GM19463 (cell line): ENCODE measurements at regions not wholly inside any gene's neighbourhood (a gene's known extent, or its start where the extent isn't known, plus 50 kb on each side); places are given as distances from the start of the nearest gene placed in this dataset.
"Not testable (repeated sequence)": the region's sequence is repeated elsewhere in the genome, so short reads cannot be mapped to it uniquely, and the experiment has no call there.

Source experiments
- ATAC-seq: cut with Tn5 transposase; IDR thresholded peaks from one replicate; pipeline ENCODE4 v1.9.1; 2021; ENCODE audit warnings: mild to moderate bottlenecking, moderate library complexity; ENCODE audit not compliant: unreplicated experiment

DNA sequence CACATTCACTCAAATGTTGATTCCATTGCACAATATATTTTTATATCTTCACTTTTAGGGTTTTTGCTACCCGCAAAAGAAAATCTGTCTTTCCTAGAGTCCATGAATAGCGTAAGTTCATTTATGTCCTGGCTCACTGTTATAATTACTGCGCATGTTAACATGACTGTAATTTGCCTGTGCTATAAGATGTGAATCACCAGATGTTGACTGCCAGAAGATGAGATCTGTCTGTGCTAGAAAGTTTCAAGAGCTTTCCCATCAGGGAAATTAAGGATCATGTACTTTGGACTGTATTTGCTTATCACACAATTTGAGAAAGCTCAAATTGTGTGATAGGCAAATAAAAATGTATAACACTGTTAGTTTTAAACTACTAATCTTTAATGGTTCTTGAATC, 322.5 kb downstream of the CHL1 start:
- no peak for ATAC-seq

DNA sequence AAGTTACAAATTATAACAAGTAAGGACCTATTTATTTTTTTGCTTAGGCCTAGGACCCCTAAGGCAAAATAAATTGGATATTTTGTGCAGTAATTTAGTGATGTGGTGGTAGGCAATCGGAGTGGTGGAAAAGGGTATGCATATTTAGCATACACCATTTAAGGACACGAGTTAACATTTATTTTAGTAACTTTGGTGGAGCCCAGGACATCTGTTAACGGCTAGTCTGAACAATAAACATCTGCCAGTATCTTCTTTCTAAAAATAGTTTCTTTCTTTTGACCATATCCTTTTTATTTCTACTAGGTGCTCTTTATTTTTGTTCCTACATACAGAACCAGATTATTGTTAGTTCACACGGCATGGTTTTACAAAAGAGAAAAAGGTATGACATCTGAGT, 326.3 kb downstream of the CHL1 start:
- ATAC-seq, result no peak

DNA sequence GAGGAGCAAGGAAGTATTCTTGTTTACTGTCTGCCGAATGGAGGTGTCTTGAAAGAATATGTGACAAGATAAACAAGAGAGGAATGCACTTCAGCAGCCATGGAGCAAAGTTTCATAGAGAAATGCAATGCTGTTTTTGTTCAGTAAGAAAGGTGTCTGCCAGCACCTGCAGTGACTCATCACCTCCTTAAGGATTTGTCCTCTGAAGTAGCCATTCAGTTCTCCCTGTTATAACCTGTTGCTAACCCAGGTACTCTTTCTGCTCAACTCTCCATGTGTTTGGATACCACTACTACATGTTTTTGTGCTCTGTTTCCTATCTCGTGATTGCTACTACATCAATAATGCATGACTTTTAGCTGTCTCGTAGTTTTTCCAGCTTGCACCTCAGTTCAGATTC, 328.9 kb downstream of the CHL1 start:
- ATAC-seq, result no peak

DNA sequence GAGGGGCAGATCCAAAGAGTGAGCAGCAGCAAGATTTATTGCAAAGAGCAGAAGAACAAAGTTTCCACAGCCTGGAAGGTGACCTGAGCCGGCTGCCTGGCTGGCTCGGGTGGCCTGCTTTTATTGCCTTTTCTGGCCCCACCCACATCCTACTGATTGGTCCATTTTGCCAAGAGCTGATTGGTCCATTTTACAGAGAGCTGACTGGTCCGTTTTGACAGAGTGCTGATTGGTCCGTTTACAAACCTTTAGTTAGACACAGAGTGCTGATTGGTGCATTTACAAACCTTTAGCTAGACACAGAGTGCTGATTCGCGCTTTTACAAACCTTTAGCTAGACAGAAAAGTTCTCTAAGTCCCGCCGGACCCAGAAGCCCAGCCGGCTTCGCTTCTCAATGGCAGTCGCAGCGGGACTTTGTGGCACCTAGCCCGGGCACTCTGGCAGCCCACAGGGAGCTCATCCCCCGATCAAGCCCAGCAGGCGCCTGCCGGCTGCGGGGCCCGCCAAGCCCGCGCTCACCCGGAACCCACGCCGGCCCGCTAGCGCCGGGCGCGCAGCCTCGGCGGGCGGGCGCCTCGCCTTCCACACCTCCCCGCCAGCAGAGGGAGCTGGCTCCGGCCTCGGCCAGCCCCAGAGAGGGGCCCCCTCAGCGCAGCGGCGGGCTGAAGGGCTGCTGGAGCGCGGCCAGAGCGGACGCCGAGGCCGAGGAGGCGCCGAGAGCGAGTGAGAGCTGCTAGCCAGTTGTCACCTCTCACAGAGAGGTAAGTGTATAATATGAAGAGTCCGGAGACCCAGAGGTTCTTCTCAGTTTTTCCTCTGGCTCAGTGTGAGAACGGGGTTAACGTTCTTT, 339.2 kb downstream of the CHL1 start:
- peak; percentile 83 for ATAC-seq

DNA sequence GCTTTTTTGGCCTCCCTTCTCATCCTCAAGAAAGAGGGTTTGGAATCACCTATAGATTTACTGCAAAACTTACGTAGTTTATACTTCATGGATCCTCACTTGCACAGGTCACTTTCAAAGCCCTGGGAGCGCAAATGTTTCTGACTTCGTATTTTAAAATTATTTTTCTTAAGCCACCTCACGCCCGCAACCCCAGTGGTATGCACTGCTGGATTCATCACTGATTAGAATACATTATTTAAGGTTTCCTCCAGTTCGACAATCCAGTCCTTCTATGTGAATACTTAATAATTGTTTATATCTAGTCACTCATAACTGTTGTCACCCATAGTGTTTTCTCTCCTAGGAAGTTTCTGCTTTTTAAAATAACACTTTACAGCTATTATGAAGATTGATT, 339.9 kb downstream of the CHL1 start:
- peak; percentile 5 for ATAC-seq

DNA sequence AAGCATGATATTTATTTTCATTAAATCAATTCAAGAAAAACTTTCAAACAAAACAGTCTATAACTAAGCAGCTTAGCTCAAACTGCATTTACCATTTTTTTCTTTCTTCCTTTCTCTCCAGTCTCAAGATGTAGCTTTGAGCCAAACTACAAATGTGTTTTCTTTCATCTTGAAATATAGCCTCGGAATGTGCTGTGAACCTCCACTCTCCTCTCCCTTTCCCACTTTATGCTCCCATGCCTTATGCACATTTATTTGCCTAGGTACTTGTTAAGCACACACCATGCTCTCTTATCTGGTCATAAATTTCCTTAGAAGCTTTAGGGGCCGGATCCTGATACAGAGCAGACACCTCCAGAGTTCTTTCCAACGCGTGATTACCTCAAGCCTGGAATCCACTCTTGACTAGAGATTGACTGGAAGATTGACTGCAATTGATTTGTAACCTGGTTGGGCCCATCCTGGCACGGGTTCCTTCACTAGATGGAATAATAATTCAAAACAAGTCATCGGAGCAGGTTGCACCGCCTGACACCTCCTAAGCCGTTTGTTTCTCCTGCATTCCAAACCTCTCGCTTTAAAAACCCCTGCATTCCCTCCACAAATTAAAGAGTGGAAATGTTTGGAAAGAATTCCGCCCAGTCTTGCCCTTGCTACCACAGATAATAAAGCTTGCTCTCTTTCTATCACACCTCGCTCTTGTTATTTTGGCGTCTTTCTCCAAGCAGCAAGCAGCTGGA, 344.7 kb downstream of the CHL1 start:
- ATAC-seq, result no peak

DNA sequence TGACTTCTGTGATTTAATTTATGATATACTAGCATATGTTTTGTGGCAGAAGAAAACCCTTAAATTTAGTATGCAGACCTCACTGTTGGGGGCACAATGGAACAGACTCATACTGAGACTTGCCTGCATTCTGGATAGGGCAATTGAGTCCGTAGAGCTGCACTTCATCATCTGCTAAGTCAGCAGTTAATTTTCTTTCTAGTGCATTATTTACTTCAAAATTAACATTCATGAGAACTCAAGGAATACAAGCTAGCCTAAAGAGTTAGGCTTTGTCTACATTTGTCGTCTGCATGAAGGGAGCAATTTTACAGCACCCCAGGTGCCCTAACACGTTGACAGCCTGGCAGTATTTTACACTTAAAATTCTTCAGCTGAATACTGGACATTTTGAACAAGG, 345.5 kb downstream of the CHL1 start:
- no peak for ATAC-seq

DNA sequence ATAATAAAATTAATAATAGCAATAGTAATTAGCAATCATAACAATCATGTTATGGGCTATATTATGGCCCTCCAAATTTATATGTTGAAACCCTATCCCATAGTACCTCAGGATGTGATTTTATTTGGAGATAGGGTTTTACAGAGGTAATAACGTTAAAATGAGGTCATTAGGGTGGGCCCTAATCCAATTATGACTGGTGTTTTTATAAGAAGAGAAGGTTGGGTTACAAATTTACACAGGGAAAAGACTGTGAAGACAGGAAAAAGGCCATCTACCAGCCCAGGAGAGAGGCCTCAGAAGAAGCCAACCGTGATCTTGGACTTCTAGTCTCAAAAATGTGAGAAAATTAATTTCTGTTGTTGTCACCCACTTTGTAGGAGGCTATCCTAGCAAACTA, 353.1 kb downstream of the CHL1 start:
- ATAC-seq, result no peak

DNA sequence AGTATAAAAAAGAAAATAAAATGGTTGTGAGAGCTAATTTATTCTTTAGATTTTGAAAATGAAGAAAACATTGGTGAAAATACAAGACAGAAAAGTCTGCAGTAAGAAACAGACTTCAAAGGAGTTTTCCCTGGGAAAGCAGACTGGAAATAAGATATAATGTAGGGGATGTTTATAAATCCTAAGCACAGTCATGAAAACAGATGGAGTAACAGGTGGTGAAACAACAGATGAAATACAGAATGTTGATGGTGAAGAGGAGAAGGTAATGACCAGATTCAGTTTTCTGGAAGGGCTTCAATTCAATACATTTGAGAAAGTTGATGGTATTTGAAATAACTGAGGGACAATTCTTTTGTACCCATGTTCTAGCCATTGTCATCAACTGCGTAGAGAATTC, 353.9 kb downstream of the CHL1 start:
- no peak for ATAC-seq

DNA sequence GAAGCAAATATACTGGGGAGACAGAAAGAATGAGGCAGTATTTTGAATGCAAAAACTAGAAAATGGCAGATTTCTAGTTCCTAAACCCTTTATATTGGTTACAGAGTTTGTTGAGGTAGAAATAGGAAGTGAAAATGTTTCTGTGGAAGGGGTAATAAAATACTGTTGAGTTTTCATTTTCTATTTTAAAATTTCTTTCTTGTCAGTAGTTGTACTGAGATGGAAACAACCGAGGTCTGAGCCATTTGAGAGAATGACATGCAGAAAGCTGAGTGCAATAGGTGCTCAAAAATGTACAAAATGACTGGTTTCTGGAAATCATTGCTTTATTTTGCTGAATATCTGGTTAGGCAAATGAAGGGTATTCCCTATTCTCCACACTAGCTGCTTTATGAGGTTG, 361.4 kb downstream of the CHL1 start:
- peak; percentile 97 for ATAC-seq

DNA sequence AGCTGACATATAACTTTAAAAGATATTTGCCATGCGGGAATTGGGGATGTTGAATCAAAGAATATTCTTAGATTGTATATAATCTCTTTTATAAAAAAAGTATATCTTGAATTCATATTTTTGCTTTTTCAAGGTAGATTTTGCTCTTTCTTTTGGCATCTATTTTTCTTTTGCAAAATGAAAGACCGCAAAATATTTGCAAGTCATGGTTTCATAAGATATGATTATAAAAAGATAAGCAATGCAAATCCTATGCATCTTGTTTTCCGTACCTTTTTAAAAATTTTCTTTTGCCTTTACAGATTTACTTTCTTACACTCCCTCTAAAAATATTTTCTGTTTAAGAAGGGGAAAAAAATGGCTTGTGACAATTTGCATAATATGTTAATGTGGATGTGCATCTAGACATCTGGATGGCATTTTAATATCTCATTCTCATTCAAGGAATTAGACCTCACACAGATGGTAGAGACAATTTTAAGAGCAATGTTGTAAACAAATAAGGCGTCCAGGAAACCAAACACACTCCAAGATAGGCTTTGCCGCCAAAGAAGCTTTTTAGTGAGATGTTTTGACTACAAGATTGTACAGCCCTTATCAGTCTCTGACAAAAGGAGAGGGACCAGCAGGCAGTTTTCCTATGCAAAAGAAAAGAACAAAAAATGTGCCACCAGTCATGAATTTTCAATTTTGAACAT, 371.1 kb downstream of the CHL1 start:
- no peak for ATAC-seq

DNA sequence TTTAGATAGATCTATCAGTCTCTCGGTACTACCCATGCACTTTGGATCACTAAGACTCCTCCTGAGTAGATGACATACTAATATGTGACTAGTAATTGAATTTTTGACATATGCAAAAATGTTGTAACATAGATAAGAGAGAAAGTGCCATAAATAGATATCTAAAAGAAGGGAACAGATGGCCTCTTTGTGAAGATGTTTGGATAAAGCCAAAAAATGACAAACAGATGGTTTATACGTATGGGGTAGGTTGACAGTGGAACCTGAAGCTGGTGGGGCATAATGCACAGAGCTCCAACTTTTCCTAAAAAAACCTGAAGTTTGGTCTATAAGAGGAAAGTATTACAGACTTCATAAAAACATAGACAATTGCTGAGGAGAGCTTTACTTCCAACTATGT, 383.0 kb downstream of the CHL1 start:
- not testable (repeated sequence) for ATAC-seq

DNA sequence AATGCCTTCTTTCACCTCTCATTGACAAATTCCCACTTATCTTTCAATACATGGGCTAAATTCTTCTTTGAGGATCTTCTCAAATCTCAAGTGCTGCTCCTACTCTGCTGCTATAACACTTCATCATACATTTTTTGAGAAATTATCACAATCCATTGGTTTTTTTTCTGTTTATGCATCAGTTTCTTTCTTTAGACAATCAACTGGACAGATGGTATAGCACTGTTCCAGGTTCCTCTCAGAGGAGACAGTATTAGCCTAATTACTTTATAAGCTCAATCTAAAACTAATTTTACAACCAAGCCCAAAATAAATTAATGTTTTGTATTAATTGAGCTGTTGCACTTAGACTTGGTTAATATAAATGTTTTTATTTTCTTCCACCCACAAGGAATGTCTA, 392.5 kb downstream of the CHL1 start:
- not testable (repeated sequence) for ATAC-seq

DNA sequence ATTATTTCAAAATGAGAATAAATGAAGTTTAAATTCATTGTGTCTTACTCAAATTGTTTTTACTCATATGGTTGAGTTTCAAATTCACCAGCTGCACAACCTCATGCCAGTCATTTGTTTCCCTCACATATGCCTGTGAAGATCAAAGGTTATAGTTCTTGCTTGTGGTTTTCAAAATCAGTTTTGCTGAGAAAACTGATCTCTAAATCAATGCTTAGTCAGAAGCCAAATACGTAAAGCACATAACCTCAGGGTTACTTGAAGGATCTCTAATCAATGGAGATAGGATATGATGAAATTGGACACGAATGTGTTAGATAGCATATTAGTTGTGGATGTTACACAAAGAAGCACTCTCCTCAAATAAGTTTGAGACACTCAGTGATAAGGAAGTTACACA, 400.7 kb downstream of the CHL1 start:
- ATAC-seq, result peak; percentile 58

DNA sequence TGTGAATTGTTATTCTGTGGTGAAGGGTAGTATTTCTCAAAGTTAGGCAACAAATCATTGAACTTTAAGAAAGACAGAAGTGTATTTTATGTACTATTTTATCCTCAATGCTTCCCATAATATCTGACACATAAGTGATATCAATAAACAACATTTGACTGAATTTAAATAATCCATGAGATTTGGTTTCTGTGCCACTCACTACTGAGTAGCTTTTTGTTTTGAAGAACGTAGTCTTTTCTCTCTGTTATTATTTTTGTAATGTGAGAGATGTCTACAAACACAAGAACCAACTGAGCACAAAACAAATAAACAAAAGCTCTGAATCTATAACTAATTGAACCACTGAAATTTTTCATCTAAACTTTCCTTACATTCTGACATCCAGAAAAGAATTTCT, 401.2 kb downstream of the CHL1 start:
- not testable (repeated sequence) for ATAC-seq

DNA sequence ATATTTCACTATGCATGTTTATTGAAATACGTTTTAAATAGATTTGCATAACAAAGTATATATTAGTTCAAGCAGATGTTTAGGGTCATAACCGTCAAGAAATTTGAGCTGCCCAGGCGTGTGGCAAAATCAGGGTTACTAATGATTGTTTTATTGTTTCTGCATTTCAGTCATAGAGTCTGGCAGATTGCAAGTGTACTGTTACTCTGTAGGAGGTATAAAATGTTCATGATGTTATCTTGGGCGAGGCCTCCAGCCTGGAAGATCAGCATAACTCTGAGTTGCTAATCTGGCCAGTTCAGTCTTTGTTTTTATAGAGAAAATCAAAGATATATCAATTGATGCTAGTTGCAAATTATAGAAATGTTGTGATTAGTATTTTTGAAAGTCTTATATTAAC, 410.9 kb downstream of the CHL1 start:
- not testable (repeated sequence) for ATAC-seq

DNA sequence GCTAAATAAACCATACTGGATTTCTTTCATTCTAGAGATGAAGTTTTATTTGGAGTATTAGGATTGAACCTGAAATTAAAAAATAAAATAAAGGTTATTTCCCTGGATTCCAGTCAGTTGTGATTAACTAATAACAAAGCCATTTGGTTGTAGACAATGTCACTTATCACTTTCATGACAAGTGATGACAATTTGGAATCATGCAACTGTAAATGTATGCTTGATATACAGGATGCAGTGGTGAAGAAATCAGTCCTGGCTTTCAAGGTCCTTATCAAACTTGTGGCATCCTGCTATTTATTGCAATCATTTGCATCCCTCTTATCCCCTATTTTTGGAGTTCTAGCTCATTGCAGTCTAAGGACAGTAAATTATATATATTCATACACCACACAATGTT, 425.2 kb downstream of the CHL1 start:
- ATAC-seq, result no peak

DNA sequence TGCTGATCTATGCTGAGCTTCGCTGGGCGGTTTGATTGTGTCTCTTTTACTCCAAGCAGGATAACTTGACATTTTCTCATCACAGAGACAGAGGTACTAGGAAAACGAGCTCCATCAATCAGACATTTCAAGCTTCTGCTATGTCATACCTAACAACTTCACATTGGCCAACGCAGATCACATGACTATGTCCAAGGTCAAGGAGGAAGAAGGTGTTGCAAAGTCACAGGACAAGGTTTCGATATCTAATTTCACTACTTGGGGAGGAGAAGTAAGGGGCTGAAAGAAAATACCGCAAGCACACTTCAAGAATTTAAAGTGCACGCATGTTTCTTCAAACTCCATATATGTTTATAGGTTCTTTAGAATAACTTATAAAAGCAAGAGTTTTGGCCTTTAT, 425.8 kb downstream of the CHL1 start:
- ATAC-seq, result no peak

DNA sequence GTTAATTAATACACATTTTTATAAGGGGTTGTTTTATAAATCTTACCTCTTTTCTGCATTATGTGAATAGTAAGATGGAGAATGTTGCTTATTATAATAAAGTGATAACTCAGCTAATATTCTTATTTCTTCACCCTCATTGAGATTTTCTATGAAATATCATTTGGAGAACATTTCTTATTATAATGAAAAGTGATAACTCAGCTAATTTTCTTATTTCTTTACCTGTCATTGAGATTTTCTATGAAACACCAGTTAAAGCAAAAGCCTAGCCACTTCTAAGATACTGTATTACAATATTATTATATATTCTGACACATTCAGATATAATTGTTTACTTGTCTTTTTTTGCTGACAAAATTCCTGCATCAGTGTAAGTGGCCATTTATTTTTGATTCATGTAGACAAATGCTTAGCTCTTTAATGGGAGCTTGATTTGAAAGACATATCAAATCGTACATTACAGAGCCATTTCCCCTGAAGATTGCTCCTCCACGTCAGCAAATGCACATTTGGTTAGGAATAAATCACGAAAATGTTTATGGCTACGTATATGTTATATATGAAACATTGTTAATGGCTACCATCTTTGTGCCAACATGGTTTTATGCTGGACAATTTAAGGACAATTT, 427.5 kb downstream of the CHL1 start:
- ATAC-seq, result no peak

DNA sequence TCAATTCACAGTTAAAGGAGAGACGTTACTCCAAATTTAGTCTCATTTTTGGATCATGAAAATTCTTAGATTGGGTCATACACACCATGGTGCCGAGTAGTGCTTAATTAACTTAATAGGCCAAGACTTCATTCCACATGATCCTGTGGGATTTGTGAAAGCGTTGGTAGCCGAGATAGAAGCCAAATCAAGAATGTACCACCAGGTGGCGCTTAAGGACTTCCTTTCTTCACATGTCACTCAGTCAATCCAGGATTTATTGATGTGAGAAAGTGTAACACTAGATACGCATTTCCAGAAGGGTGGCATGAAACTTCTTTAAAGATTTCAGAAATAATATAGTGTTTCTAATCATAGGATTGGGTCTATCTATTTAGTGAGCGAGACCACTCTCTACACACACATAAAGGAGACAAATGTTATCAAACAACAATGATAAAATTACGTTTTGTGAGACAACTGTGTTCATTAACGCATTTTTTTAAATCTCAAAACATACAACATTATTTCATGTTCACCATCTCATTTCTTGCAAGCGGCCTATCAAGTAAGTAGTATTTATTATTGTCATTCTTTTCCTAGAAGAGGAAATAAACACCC, 436.1 kb downstream of the CHL1 start:
- ATAC-seq, result peak; percentile 81

DNA sequence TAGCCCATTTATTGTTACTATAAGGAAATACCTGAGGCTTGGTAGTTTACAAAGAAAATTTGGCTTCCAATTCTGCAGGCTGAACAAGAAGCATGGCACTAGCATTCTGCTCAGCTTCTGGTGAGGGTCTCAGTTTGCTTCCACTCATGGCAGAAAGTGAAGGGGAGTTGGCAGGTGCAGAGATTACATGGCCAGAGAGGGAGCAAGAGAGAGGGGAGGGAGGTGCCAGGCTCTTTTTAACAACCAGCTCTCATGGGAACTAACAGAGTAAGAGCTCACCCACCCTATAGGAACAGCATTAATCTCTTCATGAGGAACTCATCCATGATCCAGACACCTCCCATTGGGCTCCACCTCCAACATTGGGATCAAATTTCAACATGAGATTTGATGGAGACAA, 437.9 kb downstream of the CHL1 start:
- no peak for ATAC-seq
